HL-60 (cell line): ENCODE measurements at regions not wholly inside any gene's neighbourhood (a gene's known extent, or its start where the extent isn't known, plus 50 kb on each side); places are given as distances from the start of the nearest gene placed in this dataset.

Source experiments
- DNase-seq, 2 experiments: peaks; one replicate each; pipeline ENCODE4 v3.0.0-alpha.2; 2010 to 2020; ENCODE audit warnings: low read depth in 1 of 2, low spot score in 1 of 2
- H3K27ac ChIP-seq: fragments of 250-450 bp; sonication (Bioruptor Pico); replicated peaks from 2 replicates; pipeline ENCODE4 v1.5.1; 2020; ENCODE audit warnings: mild to moderate bottlenecking, moderate library complexity
- H3K27me3 ChIP-seq: fragments of 250-450 bp; sonication (Bioruptor Pico); 2 replicates; pipeline ENCODE4 v1.5.1; 2021; ENCODE audit warnings: mild to moderate bottlenecking, moderate library complexity; ENCODE audit not compliant: insufficient read depth, poor library complexity, severe bottlenecking
- H3K4me3 ChIP-seq: replicated peaks from 2 replicates; pipeline ENCODE4 v1.5.1; 2011; ENCODE audit warnings: mild to moderate bottlenecking, control low read depth, low read length; ENCODE audit not compliant: insufficient read depth
- GABPA ChIP-seq: IDR thresholded peaks from 2 replicates; pipeline ENCODE4 v1.6.1; 2012; ENCODE audit warnings: low read depth
- POLR2AphosphoS5 ChIP-seq: IDR thresholded peaks from 2 replicates; pipeline ENCODE4 v1.6.1; 2012; ENCODE audit warnings: low read depth
- REST ChIP-seq: IDR thresholded peaks from 2 replicates; pipeline ENCODE4 v1.6.1; 2012; ENCODE audit warnings: low read depth; ENCODE audit not compliant: insufficient replicate concordance
- SPI1 ChIP-seq: IDR thresholded peaks from 2 replicates; pipeline ENCODE4 v1.6.1; 2012; ENCODE audit warnings: low read depth, mild to moderate bottlenecking, borderline replicate concordance
- TF ChIP-seq, protein P1 (sequence below): IDR thresholded peaks from one replicate; pipeline ENCODE4 v1.5.1; 2011; ENCODE audit warnings: low read length, control low read depth, inconsistent platforms; ENCODE audit not compliant: insufficient read depth

GRCh38 chr5:33023649-33024048 lies 312.5 kb downstream of the NPR3 start:
- no peak for DNase-seq
- no peaks in the 10 kb centered on the region for H3K27me3 ChIP-seq
- TF ChIP-seq REST (no peak), GABPA (no peak), SPI1 (no peak), POLR2AphosphoS5 (no peak)
- TF ChIP-seq, protein P1, sequence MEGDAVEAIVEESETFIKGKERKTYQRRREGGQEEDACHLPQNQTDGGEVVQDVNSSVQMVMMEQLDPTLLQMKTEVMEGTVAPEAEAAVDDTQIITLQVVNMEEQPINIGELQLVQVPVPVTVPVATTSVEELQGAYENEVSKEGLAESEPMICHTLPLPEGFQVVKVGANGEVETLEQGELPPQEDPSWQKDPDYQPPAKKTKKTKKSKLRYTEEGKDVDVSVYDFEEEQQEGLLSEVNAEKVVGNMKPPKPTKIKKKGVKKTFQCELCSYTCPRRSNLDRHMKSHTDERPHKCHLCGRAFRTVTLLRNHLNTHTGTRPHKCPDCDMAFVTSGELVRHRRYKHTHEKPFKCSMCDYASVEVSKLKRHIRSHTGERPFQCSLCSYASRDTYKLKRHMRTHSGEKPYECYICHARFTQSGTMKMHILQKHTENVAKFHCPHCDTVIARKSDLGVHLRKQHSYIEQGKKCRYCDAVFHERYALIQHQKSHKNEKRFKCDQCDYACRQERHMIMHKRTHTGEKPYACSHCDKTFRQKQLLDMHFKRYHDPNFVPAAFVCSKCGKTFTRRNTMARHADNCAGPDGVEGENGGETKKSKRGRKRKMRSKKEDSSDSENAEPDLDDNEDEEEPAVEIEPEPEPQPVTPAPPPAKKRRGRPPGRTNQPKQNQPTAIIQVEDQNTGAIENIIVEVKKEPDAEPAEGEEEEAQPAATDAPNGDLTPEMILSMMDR, result no peak
- no peak overlapping the region for H3K27ac ChIP-seq
- H3K4me3 ChIP-seq, result no peak overlapping the region

DNA sequence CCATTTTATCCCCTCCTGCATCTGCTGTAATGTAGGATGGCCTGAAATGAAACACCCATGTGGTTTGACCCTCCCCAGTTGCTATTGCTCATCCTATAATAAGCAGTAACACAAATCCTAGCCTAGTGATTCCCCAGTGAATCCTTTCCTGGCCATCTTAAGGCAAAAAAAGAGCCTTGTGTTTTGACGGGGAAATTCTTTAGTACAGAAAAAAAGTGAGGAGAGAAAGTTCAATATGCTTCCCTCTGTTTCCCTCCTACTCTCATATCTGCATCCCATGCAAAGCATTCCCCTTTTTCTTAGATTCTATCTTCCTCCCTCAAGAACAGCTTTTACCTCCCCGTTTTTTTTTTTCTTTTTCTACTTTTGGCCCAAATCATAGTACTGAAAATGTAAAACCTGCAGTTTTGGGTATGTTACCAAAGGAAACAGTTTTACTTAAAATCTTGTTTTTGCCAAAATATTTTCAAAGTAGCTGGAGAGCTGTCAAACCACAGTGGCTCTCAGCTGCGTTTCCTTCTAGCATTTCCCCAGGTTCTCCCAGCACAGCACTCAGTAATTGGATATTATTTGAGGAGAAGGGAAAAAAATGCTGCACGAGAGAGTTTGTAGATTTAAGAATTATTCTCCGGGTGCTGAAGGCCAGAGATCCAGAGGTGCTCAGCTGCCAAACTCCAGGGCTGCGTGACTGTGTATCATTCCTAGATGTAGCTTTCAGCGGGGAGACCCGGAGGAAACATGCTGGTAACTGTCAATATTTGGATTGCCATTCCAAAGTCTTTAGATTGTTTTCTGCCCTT lies 321.4 kb downstream of the NPR3 start:
- H3K27me3 ChIP-seq, result no peaks in the 10 kb centered on the region
- no peak for TF ChIP-seq POLR2AphosphoS5
- no peak for TF ChIP-seq REST
- no peak for TF ChIP-seq GABPA
- TF ChIP-seq, protein P1, result no peak
- no peak for TF ChIP-seq SPI1
- H3K4me3 ChIP-seq, result no peak overlapping the region
- DNase-seq, result no peak
- no peak overlapping the region for H3K27ac ChIP-seq

DNA sequence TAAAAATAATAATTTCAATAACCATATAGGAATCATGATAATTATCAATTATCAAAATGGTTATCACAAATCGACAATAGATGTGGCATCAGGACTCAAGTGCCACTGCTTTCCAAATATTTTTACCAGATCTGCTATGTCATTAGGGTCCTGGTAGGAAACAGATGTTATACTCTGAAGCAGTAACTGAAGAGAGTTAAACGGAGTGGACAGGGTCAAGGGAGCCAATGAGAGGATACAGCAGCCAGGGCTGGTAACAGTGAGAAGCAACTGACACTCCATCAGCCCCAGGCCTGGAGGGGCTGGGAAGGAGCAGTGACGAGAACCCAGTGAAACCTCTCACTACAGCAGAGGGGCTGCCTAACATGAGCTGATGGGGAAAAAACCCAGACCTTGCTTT lies 322.4 kb downstream of the NPR3 start:
- TF ChIP-seq REST, result no peak
- no peak for DNase-seq
- no peak overlapping the region for H3K27ac ChIP-seq
- H3K4me3 ChIP-seq, result no peak overlapping the region
- H3K27me3 ChIP-seq, result no peaks in the 10 kb centered on the region
